ENCODE measurements at regions not wholly inside any gene's neighbourhood (a gene's known extent, or its start where the extent isn't known, plus 50 kb on each side); places are given as distances from the start of the nearest gene placed in this dataset.
"Not testable (repeated sequence)": the region's sequence is repeated elsewhere in the genome, so short reads cannot be mapped to it uniquely, and the experiment has no call there.

GRCh38 chr1:213601705-213602104 is 386.1 kb upstream of the PROX1 start:
- DNase-seq = not testable (repeated sequence)

GRCh38 chr1:213602796-213603486 is 384.8 kb upstream of the PROX1 start:
- no peak for DNase-seq

- DNase-seq = no peak
These were observed 383.3 kb upstream of the PROX1 start for GRCh38 chr1:213604477-213604876.

- DNase-seq = no peak
These were observed 382.0 kb upstream of the PROX1 start for GRCh38 chr1:213605732-213606131.

GRCh38 chr1:213606252-213606820 is 381.4 kb upstream of the PROX1 start:
- no peak for DNase-seq

GRCh38 chr1:213613549-213613948 is 374.2 kb upstream of the PROX1 start:
- no peak for DNase-seq

GRCh38 chr1:213615226-213615916 is 372.4 kb upstream of the PROX1 start:
- no peak for DNase-seq

- DNase-seq = no peak
These were observed 370.6 kb upstream of the PROX1 start for GRCh38 chr1:213617133-213617532.

GRCh38 chr1:213618094-213618493 is 369.7 kb upstream of the PROX1 start:
- DNase-seq = no peak

- no peak for DNase-seq
These were observed 368.7 kb upstream of the PROX1 start for GRCh38 chr1:213619026-213619425.

GRCh38 chr1:213621077-213621476 is 366.7 kb upstream of the PROX1 start:
- no peak for DNase-seq

GRCh38 chr1:213622365-213623063 is 365.3 kb upstream of the PROX1 start:
- no peak for DNase-seq

GRCh38 chr1:213623064-213623581 is 364.6 kb upstream of the PROX1 start:
- DNase-seq = no peak

GRCh38 chr1:213623862-213624261 is 363.9 kb upstream of the PROX1 start:
- DNase-seq = no peak

GRCh38 chr1:213636778-213637177 is 351.0 kb upstream of the PROX1 start:
- not testable (repeated sequence) for DNase-seq

- DNase-seq = no peak
These were observed 346.5 kb upstream of the PROX1 start for GRCh38 chr1:213641312-213641711.

GRCh38 chr1:213643360-213643759 is 344.4 kb upstream of the PROX1 start:
- DNase-seq = no peak

GRCh38 chr1:213647864-213648650 is 339.7 kb upstream of the PROX1 start:
- no peak for DNase-seq

GRCh38 chr1:213649373-213649772 is 338.4 kb upstream of the PROX1 start:
- DNase-seq = no peak

- DNase-seq = no peak
These were observed 337.2 kb upstream of the PROX1 start for GRCh38 chr1:213650603-213651002.

- no peak for DNase-seq
These were observed 336.7 kb upstream of the PROX1 start for GRCh38 chr1:213651077-213651476.

- DNase-seq = no peak
These were observed 335.7 kb upstream of the PROX1 start for GRCh38 chr1:213652109-213652508.

- DNase-seq = no peak
These were observed 331.7 kb upstream of the PROX1 start for GRCh38 chr1:213656039-213656438.
